IMR-90 (cell line): ENCODE measurements at regions not wholly inside any gene's neighbourhood (a gene's known extent, or its start where the extent isn't known, plus 50 kb on each side); places are given as distances from the start of the nearest gene placed in this dataset.

Experiments used
- ATAC-seq: fragments of 200-7000 bp; cut with Tn5 transposase; 2 replicates; pipeline ENCODE4 v1.9.1; 2020; ENCODE audit warnings: low read depth, mild to moderate bottlenecking, moderate library complexity
- BruUV-seq: library from RNA; stranded (reverse); fragments of 400-500 nt; replicated peaks from 2 replicates; lab custom pipeline; 2021; lab: Mats Ljungman, UMichigan
- CTCF ChIA-PET: fragments of 300-600 bp; formaldehyde crosslinking; extraction: SDS; loops from one replicate; lab custom pipeline; 2021; ENCODE audit warnings: antibody characterized with exemption; lab: Yijun Ruan, JAX
- POLR2A ChIA-PET: fragments of 300-600 bp; sonication (Branson Sonifier 250); formaldehyde crosslinking; loops from one replicate; lab custom pipeline; 2022; ENCODE audit warnings: antibody characterized with exemption; ENCODE audit not compliant: unreplicated experiment; lab: Charles Lee
- DNase-seq: peaks from one replicate; pipeline ENCODE4 v3.0.0; 2013
- H2AFZ ChIP-seq: replicated peaks from 2 replicates; pipeline ENCODE3; 2013; ENCODE audit warnings: low read length, mild to moderate bottlenecking; ENCODE audit not compliant: poor library complexity
- H2AK5ac ChIP-seq: 2 replicates; pipeline ENCODE4 v1.6.1; 2013; ENCODE audit warnings: low read depth, low read length, inconsistent platforms
- H2AK9ac ChIP-seq: replicated peaks from 2 replicates; pipeline ENCODE3; 2013; ENCODE audit warnings: mild to moderate bottlenecking, low read depth, low read length, moderate library complexity; ENCODE audit not compliant: poor library complexity
- H2BK120ac ChIP-seq: 2 replicates; pipeline ENCODE4 v1.6.1; 2013; ENCODE audit warnings: low read depth, low read length, inconsistent platforms
- H2BK15ac ChIP-seq: 3 replicates; pipeline ENCODE4 v1.6.1; 2013; ENCODE audit warnings: low read depth, low read length, inconsistent platforms
- H2BK20ac ChIP-seq: 2 replicates; pipeline ENCODE4 v1.6.1; 2013; ENCODE audit warnings: low read depth, mild to moderate bottlenecking, inconsistent platforms, low read length, moderate library complexity
- H2BK5ac ChIP-seq: 2 replicates; pipeline ENCODE4 v1.6.1; 2013; ENCODE audit warnings: mild to moderate bottlenecking, low read depth, low read length, inconsistent platforms; ENCODE audit not compliant: poor library complexity, severe bottlenecking
- H3K14ac ChIP-seq: replicated peaks from 2 replicates; pipeline ENCODE4 v1.6.1; 2013; ENCODE audit warnings: low read depth, low read length, inconsistent platforms
- H3K18ac ChIP-seq: 2 replicates; pipeline ENCODE4 v1.6.1; 2013; ENCODE audit warnings: low read depth, low read length, control low read depth
- H3K23ac ChIP-seq: 2 replicates; pipeline ENCODE4 v1.6.1; 2013; ENCODE audit warnings: low read depth, low read length, inconsistent platforms
- H3K27ac ChIP-seq: 2 replicates; pipeline ENCODE4 v1.5.1; 2013; ENCODE audit warnings: mild to moderate bottlenecking, control low read depth, low read length; ENCODE audit not compliant: insufficient read depth
- H3K27me3 ChIP-seq: 2 replicates; pipeline ENCODE4 v1.6.1; 2013; ENCODE audit warnings: low read length; ENCODE audit not compliant: control insufficient read depth, insufficient read depth
- H3K36me3 ChIP-seq: 2 replicates; pipeline ENCODE4 v1.6.1; 2013; ENCODE audit warnings: low read length, mixed read lengths; ENCODE audit not compliant: control insufficient read depth, insufficient read depth
- H3K4ac ChIP-seq: 2 replicates; pipeline ENCODE4 v1.6.1; 2013; ENCODE audit warnings: low read depth, low read length, inconsistent platforms
- H3K4me1 ChIP-seq: 2 replicates; pipeline ENCODE4 v1.6.1; 2013; ENCODE audit warnings: low read length, mixed read lengths; ENCODE audit not compliant: control insufficient read depth, insufficient read depth
- H3K4me2 ChIP-seq: 2 replicates; pipeline ENCODE4 v1.6.1; 2013; ENCODE audit warnings: low read depth, mild to moderate bottlenecking, control low read depth, low read length, moderate library complexity
- H3K4me3 ChIP-seq: 2 replicates; pipeline ENCODE4 v1.5.1; 2013; ENCODE audit warnings: low read depth, mild to moderate bottlenecking, control low read depth, low read length, moderate library complexity; ENCODE audit not compliant: insufficient read depth
- H3K56ac ChIP-seq: 2 replicates; pipeline ENCODE4 v1.6.1; 2013; ENCODE audit warnings: low read length, inconsistent platforms; ENCODE audit not compliant: insufficient read depth; ENCODE audit errors: extremely low read depth
- H3K79me1 ChIP-seq, 2 experiments: 2 replicates each; pipeline ENCODE4 v1.6.1; 2013; ENCODE audit warnings: low read length in 2 of 2, inconsistent platforms in 1 of 2, low read depth in 1 of 2
- H3K9ac ChIP-seq: 2 replicates; pipeline ENCODE4 v1.6.1; 2013; ENCODE audit warnings: low read depth, low read length, control low read depth
- H3K9me1 ChIP-seq: 2 replicates; pipeline ENCODE4 v1.6.1; 2013; ENCODE audit warnings: low read length, inconsistent platforms; ENCODE audit not compliant: insufficient read depth
- H3K9me3 ChIP-seq: 2 replicates; pipeline ENCODE4 v1.6.1; 2013; ENCODE audit warnings: low read length; ENCODE audit not compliant: control insufficient read depth, insufficient read depth
- H4K20me1 ChIP-seq: 2 replicates; pipeline ENCODE4 v1.6.1; 2013; ENCODE audit warnings: low read length, inconsistent platforms; ENCODE audit not compliant: insufficient read depth
- H4K5ac ChIP-seq: 2 replicates; pipeline ENCODE4 v1.6.1; 2013; ENCODE audit warnings: mild to moderate bottlenecking, low read depth, low read length, control low read depth
- H4K8ac ChIP-seq, 2 experiments: 2 replicates each; pipeline ENCODE4 v1.6.1; 2013; ENCODE audit warnings: low read depth in 2 of 2, low read length in 2 of 2, control low read depth in 1 of 2, inconsistent platforms in 1 of 2
- H4K91ac ChIP-seq: 2 replicates; pipeline ENCODE4 v1.6.1; 2013; ENCODE audit warnings: low read depth, low read length, inconsistent platforms; ENCODE audit not compliant: insufficient read depth
- CEBPB ChIP-seq: IDR thresholded peaks from 2 replicates; pipeline ENCODE4 v1.6.1; 2012; ENCODE audit warnings: low read depth, low read length, improper control_type of control experiment
- CHD1 ChIP-seq: IDR thresholded peaks from 2 replicates; pipeline ENCODE4 v1.6.1; 2012; ENCODE audit warnings: low read depth, low read length, improper control_type of control experiment
- CTCF ChIP-seq: conservative IDR thresholded peaks from 2 replicates; pipeline ENCODE4 v1.5.1; 2012; ENCODE audit warnings: mild to moderate bottlenecking, low read depth, low read length, improper control_type of control experiment
- ELK1 ChIP-seq: fragments of 150-350 bp; IDR thresholded peaks from 2 replicates; pipeline ENCODE4 v1.6.1; 2016; ENCODE audit warnings: low read depth, mild to moderate bottlenecking, low read length, moderate library complexity, borderline replicate concordance
- MAFK ChIP-seq: IDR thresholded peaks from 2 replicates; pipeline ENCODE4 v1.6.1; 2012; ENCODE audit warnings: low read depth, low read length, improper control_type of control experiment
- POLR2A ChIP-seq: IDR thresholded peaks from 2 replicates; pipeline ENCODE4 v1.6.1; 2012; ENCODE audit warnings: mild to moderate bottlenecking, low read depth, low read length
- RAD21 ChIP-seq: IDR thresholded peaks from 2 replicates; pipeline ENCODE4 v1.6.1; 2012; ENCODE audit warnings: low read length, improper control_type of control experiment
- RCOR1 ChIP-seq: IDR thresholded peaks from 2 replicates; pipeline ENCODE4 v1.6.1; 2012; ENCODE audit warnings: mild to moderate bottlenecking, low read length, improper control_type of control experiment; ENCODE audit not compliant: insufficient replicate concordance
- RFX5 ChIP-seq: IDR thresholded peaks from 2 replicates; pipeline ENCODE4 v1.8.0; 2012; ENCODE audit warnings: low read depth, mild to moderate bottlenecking, low read length, moderate library complexity
- SMC3 ChIP-seq: fragments of 150-350 bp; IDR thresholded peaks from 2 replicates; pipeline ENCODE4 v1.6.1; 2016; ENCODE audit warnings: low read depth, mild to moderate bottlenecking, antibody characterized with exemption, low read length, moderate library complexity
- WGBS, 2 experiments: methylation state at CpG; one replicate each; pipeline versions ENCODE4 v1.1.5 to v1.1.7; 2013; ENCODE audit warnings: missing lambda C conversion rate in 2 of 2; ENCODE audit not compliant: insufficient read length in 1 of 2; ENCODE audit errors: extremely low coverage in 2 of 2; 5-methylcytosine and 5-hydroxymethylcytosine counted together
- dilution Hi-C: fragments of 300-500 bp; cut with HindIII; formaldehyde crosslinking; loops from one replicate; pipeline ENCODE4 v1.14.3; 2018; ENCODE audit warnings: low sequenced_read_pairs; ENCODE audit not compliant: unreplicated experiment
- in situ Hi-C: fragments of 300-500 bp; cut with MboI; formaldehyde crosslinking; loops from 3 replicates; pipeline ENCODE4 v1.14.3; 2019; ENCODE audit warnings: low sequenced_read_pairs, inconsistent platforms, mixed read lengths
- intact Hi-C: fragments of 100-400 bp; cut with micrococcal nuclease; formaldehyde crosslinking; loops from 2 replicates; pipeline ENCODE4 v1.10.0; 2022

- DNase-seq (no peak), ATAC-seq (no peak)
- Histone ChIP-seq H3K18ac (no peak overlapping the region), H3K9ac (no peak overlapping the region), H2BK120ac (no peak overlapping the region), H2AK5ac (no peak overlapping the region), H3K4me3 (no peak overlapping the region), H3K23ac (no peak overlapping the region), H3K27me3 (no peaks in the 10 kb centered on the region), H3K56ac (no peak overlapping the region), H3K36me3 (no peaks in the 10 kb centered on the region), H2BK5ac (no peak overlapping the region), H2BK15ac (no peak overlapping the region), H2BK20ac (no peak overlapping the region), H2AFZ (no peak overlapping the region), H4K5ac (no peak overlapping the region), H4K8ac (no peak overlapping the region), H3K9me3 (peaks cover 13% of the 10 kb centered on the region), H2AK9ac (no peak overlapping the region), H3K4me1 (no peaks in the 10 kb centered on the region), H4K91ac (no peak overlapping the region), H4K20me1 (no peaks in the 10 kb centered on the region), H3K27ac (no peak overlapping the region), H3K14ac (no peak overlapping the region), H3K4ac (no peak overlapping the region), H3K4me2 (no peak overlapping the region), H3K79me1 (no peaks in the 10 kb centered on the region), H3K9me1 (no peaks in the 10 kb centered on the region)
- dilution Hi-C loops (no loop called here), in situ Hi-C loops (no loop called here), intact Hi-C loops (no loop called here)
- ChIA-PET POLR2A (no interaction called here), CTCF (no interaction called here)
- TF ChIP-seq RAD21 (no peak), CHD1 (no peak), SMC3 (no peak), ELK1 (no peak), MAFK (no peak), CTCF (no peak), RCOR1 (no peak), CEBPB (no peak), POLR2A (no peak), RFX5 (no peak)
- WGBS, 2 experiments: 40% methylated on average over 1 of the region's 5 CpGs; no CpG with 5 or more reads in 1 of the 2 experiments
- BruUV-seq: no TSS peak
These were observed 1192.5 kb upstream of the PRR20A start for GRCh38 chr13:55948175-55948574.
